ENCODE measurements at regions not wholly inside any gene's neighbourhood (a gene's known extent, or its start where the extent isn't known, plus 50 kb on each side); places are given as distances from the start of the nearest gene placed in this dataset.

GRCh38 chr7:4479367-4480039 is 202.6 kb upstream of the FOXK1 start:
- TF ChIP-seq CTCF (IDR thresholded peaks at IDR 0.05 in 8 of 11, conservative IDR thresholded peaks at IDR 0.05 in 3 of 11): peak in 9 of 11 experiments; percentile 19 to 58 (median 48)
- TF ChIP-seq POLR2AphosphoS5 (IDR thresholded peaks at IDR 0.05): no peak
- TF ChIP-seq POLR2A (IDR thresholded peaks at IDR 0.05): no peak
